Spleen (tissue), 7 donors: ENCODE measurements at regions not wholly inside any gene's neighbourhood (a gene's known extent, or its start where the extent isn't known, plus 50 kb on each side); places are given as distances from the start of the nearest gene placed in this dataset.

Source experiments
- POLR2A ChIP-seq, 3 donors: fragments of 450-650 bp; IDR thresholded peaks; one replicate each; pipeline ENCODE4 v1.5.1; 2017; ENCODE audit warnings: antibody characterized with exemption in 3 of 3, mild to moderate bottlenecking in 1 of 3
- TF ChIP-seq, protein P1 (sequence below), 11 experiments: fragments of 200-600 bp in 7 of 11; fragments of 450-650 bp in 4 of 11; sonication (generic) in 4 of 11; IDR thresholded peaks in 8 of 11; conservative IDR thresholded peaks in 3 of 11; 1 replicate in 7 of 11; 2 replicates in 4 of 11; pipeline versions ENCODE4 v1.4.0 to v1.8.0; 2016 to 2021; ENCODE audit warnings: antibody characterized with exemption in 11 of 11, inconsistent platforms in 4 of 11, mild to moderate bottlenecking in 1 of 11
- donor health status: DM: no; HTN: no; CAD: no; lungs with moderate emphysema.
- donor health status: DM: no; HTN: no; CAD: no.
- donor health status: DM: no; HTN: no; CAD: no.

- TF ChIP-seq, protein P1, sequence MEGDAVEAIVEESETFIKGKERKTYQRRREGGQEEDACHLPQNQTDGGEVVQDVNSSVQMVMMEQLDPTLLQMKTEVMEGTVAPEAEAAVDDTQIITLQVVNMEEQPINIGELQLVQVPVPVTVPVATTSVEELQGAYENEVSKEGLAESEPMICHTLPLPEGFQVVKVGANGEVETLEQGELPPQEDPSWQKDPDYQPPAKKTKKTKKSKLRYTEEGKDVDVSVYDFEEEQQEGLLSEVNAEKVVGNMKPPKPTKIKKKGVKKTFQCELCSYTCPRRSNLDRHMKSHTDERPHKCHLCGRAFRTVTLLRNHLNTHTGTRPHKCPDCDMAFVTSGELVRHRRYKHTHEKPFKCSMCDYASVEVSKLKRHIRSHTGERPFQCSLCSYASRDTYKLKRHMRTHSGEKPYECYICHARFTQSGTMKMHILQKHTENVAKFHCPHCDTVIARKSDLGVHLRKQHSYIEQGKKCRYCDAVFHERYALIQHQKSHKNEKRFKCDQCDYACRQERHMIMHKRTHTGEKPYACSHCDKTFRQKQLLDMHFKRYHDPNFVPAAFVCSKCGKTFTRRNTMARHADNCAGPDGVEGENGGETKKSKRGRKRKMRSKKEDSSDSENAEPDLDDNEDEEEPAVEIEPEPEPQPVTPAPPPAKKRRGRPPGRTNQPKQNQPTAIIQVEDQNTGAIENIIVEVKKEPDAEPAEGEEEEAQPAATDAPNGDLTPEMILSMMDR (IDR thresholded peaks at IDR 0.05 in 8 of 11, conservative IDR thresholded peaks at IDR 0.05 in 3 of 11), result no peak
- no peak for TF ChIP-seq POLR2A (IDR thresholded peaks at IDR 0.05)
These were observed 312.8 kb downstream of the TLE4 start for GRCh38 chr9:79884546-79884945.
